ENCODE measurements at regions not wholly inside any gene's neighbourhood (a gene's known extent, or its start where the extent isn't known, plus 50 kb on each side); places are given as distances from the start of the nearest gene placed in this dataset.

- no peak for TF ChIP-seq REST (IDR thresholded peaks at IDR 0.05; ENCODE audit: unreplicated experiment)
- no peak for TF ChIP-seq ZNF114 (CRISPR knock-in tag; IDR thresholded peaks at IDR 0.05)
- TF ChIP-seq STAT1 (IDR thresholded peaks at IDR 0.05; ENCODE audit: unreplicated experiment), result no peak
- no peak for TF ChIP-seq POLR2AphosphoS5 (IDR thresholded peaks at IDR 0.05; ENCODE audit: low read depth)
- no peak for TF ChIP-seq ETS1 (IDR thresholded peaks at IDR 0.05)
- TF ChIP-seq EZH2 (IDR thresholded peaks at IDR 0.05; ENCODE audit: low read depth, unreplicated experiment), result no peak
Measured at GRCh38 chr2:17182399-17182798, 335.8 kb downstream of the RAD51AP2 start (continued).

- no peaks in the 10 kb centered on the region for H3K36me3 Mint-ChIP-seq (ENCODE audit: low read depth)
- Histone ChIP-seq H4K20me1 (replicated peaks; ENCODE audit: insufficient read depth) (no peaks in the 10 kb centered on the region), H3K79me2 (replicated peaks; ENCODE audit: insufficient read depth) (no peaks in the 10 kb centered on the region), H3K4me3 (no peak overlapping the region), H3K4me2 (no peak overlapping the region), H3K4me1 (ENCODE audit: insufficient read depth) (no peaks in the 10 kb centered on the region), H3K27me3 (ENCODE audit: insufficient read depth) (no peaks in the 10 kb centered on the region), H3K36me3 (ENCODE audit: insufficient read depth) (no peaks in the 10 kb centered on the region), H3K9me2 (ENCODE audit: insufficient read depth) (no peaks in the 10 kb centered on the region), H3F3A (replicated peaks; ENCODE audit: low read depth) (no peaks in the 10 kb centered on the region), H2AFZ (no peak overlapping the region), H3K27ac (ENCODE audit: low read depth) (no peak overlapping the region)
- H3K27ac Mint-ChIP-seq, result no peak overlapping the region
- ATAC-seq (no peak), DNase-seq (ENCODE audit: low spot score) (no peak)
- H3K9me3 Mint-ChIP-seq, result no peaks in the 10 kb centered on the region
- no peaks in the 10 kb centered on the region for H3K27me3 Mint-ChIP-seq (ENCODE audit: insufficient read depth, low read depth, poor library complexity)
- H3K4me3 Mint-ChIP-seq, result no peak overlapping the region
- H3K4me1 Mint-ChIP-seq, result no peaks in the 10 kb centered on the region
- no peak for TF ChIP-seq CTCF (conservative IDR thresholded peaks at IDR 0.05; ENCODE audit: low read depth in 2 of 2)
- TF ChIP-seq STAT1 (IDR thresholded peaks at IDR 0.05; ENCODE audit: unreplicated experiment), result no peak
- TF ChIP-seq ETS1 (IDR thresholded peaks at IDR 0.05), result no peak
- no peak for TF ChIP-seq ZNF331 (CRISPR knock-in tag; IDR thresholded peaks at IDR 0.05; ENCODE audit: low read depth)
- TF ChIP-seq JUNB (IDR thresholded peaks at IDR 0.05; ENCODE audit: unreplicated experiment), result no peak
- no peak for TF ChIP-seq EZH2 (IDR thresholded peaks at IDR 0.05; ENCODE audit: low read depth, unreplicated experiment)
- no peak for TF ChIP-seq NANOG (IDR thresholded peaks at IDR 0.05; ENCODE audit: borderline replicate concordance)
- no peak for TF ChIP-seq EZH2phosphoT487 (IDR thresholded peaks at IDR 0.05; ENCODE audit: unreplicated experiment)
- no peak for TF ChIP-seq CREB1 (CRISPR knock-in tag; IDR thresholded peaks at IDR 0.05; ENCODE audit: low read depth)
Measured at GRCh38 chr2:17181051-17181752, 337.0 kb downstream of the RAD51AP2 start.

Data from GM23338 (cell line).